ENCODE measurements at regions not wholly inside any gene's neighbourhood (a gene's known extent, or its start where the extent isn't known, plus 50 kb on each side); places are given as distances from the start of the nearest gene placed in this dataset.

- DNase-seq (ENCODE audit: low spot score) = peak; percentile 13
Observed at GRCh38 chr11:82676483-82677094, 57.1 kb downstream of the FAM181B start.

GRCh38 chr11:82675838-82676237 is 57.8 kb downstream of the FAM181B start:
- no peak for DNase-seq (ENCODE audit: low spot score)

GRCh38 chr11:82673631-82674030 is 60.0 kb downstream of the FAM181B start:
- no peak for DNase-seq (ENCODE audit: low spot score)

DNA sequence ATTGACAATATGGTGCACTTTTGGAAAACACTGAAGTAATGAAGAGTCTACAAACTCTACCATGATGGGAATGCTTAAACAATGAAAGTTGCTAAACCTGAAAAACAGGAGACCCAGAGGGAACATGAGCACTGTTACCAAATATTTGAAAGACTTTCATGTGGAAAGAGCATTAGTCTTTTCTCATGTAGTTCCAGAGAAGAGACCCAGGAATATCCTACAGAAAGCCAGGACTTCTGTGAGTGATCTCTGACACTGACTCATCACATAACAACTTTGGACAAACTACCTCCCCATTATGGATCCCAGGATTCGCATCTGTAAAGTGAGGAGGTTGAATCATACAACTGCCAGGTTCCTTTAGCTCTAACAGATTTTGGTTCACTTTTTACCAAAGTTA is 62.2 kb downstream of the FAM181B start:
- no peak for DNase-seq (ENCODE audit: low spot score)

GRCh38 chr11:82663535-82663934 is 70.1 kb downstream of the FAM181B start:
- DNase-seq (ENCODE audit: low spot score) = no peak

DNA sequence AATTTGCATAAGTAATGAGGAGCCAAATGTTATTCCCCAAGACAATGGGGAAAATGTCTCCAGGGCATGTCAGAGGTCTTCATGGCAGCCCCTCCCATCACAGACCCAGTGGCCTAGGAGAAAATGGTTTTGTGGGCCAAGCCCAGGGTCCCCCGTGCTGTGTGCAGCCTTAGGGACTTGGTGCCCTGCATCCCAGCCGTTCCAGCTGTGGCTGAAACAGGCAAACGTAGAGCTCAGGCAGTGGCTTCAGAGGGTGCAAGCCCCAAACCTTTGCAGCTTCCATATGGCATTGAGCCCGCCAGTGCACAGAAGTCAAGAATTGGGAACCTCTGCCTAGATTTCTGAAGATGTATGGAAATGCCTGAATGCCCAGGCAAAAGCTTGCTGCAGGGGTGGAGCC is 79.9 kb downstream of the FAM181B start:
- no peak for DNase-seq (ENCODE audit: low spot score)

DNA sequence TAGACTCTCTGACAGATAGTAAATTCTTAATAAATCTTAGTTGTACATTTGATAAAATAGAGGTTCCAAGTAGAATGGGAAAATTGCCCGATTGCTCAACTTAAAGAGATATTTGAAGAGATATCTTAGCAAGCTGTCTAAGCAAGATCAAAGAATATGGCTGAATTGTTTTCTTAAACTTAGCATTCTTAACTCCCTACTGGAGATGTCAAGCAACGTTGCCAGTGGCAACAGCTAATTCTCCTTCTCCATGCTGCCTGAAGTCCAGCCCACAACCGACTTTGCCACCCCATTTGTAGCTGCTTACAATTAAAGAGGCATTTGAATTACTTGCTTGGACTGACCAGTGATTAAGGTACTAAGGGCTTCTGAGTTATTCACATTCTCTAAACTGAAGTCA is 94.4 kb downstream of the FAM181B start:
- no peak for DNase-seq (ENCODE audit: low spot score)

DNA sequence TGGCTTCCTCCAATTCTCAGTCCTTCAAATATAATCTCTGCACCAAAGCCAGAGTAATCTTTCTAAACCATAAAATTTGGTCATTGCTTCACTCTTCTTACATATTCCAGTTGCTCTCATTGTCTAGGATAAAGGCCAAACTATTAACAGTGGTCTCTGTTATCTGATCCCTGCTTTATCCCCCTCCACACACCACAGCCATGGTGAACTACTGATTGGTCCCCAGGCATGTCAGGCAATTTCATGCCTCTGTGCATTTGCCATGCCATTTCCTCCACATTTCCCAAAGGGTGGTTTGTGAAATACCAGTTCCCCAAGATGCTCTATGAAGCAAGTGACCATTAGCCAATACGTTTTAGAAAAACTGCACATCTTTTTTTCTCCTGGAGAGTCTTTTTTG is 97.0 kb downstream of the FAM181B start:
- DNase-seq (ENCODE audit: low spot score) = no peak

DNA sequence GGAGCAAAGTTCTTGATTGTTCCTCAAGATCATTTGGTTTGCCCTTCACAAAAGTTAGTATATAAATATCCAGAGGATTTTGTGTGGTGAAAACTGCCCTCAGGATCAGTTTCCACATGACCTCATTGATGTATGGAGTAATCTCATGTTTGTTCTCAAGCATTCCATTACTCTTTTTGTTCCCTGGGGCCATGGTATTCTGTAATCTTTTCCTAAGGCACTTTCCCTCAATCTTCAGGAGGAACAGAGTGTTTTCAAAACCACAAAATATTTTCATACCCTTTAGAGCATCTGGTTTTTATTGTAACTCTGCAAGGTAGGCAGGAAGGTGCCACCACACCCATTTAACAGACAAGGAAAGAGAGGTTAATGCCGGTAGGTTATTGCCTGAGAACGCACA is 99.6 kb downstream of the FAM181B start:
- DNase-seq (ENCODE audit: low spot score) = no peak

DNA sequence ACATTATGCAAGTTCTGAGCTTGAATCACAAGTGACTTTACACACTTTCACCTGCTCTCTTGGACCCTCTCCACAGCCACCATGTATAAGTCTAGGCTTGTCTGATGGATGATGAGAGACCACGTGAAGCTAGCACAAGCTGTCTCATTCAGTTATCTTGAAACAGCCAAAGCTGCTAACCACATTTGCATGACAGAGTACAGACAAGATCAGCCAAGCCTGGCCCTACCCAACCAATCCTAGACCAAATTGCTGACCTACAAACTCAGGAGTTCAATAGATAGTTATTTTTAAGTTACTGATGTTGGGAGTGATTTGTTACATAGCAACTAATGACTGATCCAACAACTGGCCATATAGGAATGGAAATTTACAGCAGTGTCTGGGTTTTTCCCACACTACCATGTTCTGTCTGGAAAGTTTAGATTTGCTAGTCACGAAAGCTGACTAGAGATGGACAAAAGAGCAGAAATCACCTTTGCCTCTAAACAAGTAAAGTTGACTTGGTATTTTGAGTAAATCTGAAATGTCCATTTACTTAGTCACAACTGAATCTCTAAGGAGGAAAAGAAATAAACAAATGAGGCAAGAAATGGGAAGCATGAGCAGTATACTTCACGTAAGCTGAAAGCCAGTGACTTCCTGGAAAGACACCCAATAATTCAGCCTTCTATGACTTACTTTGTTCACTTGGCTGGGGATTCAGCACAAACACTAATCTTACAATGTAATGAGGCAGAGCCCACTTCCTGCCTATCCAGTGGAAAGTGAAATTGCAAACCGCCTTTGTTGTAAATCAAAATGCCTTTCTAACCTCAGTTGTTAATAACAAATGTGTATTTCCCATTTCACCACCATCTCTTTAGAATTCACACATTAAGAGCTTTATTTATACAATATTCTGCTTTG is 101.7 kb downstream of the FAM181B start:
- DNase-seq (ENCODE audit: low spot score) = peak; percentile 3

- DNase-seq (ENCODE audit: low spot score) = no peak
Observed at GRCh38 chr11:82610671-82611070, 123.0 kb downstream of the FAM181B start.

GRCh38 chr11:82606738-82607137 is 126.9 kb downstream of the FAM181B start:
- no peak for DNase-seq (ENCODE audit: low spot score)

GRCh38 chr11:82601711-82602110 is 132.0 kb downstream of the FAM181B start:
- DNase-seq (ENCODE audit: low spot score) = no peak

GRCh38 chr11:82599836-82600235 is 133.8 kb downstream of the FAM181B start:
- no peak for DNase-seq (ENCODE audit: low spot score)

DNA sequence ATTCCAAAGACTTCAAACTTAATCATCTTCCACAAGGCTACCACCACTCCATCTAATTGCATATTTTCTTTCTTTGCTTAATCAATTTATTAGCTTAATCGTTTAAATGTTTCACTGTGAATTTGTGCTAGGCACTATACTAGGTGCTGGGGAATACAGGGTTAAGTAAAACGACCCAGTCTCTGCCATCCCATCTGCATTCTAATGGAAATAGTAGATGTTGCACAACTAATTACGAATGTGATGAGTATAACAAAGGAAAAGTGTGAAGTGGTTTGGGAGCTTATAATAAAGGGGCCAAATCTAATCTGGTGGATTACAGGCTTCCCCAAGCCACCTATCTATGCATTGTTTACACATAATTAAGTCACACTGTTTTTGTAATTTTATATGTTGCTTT is 147.1 kb downstream of the FAM181B start:
- no peak for DNase-seq (ENCODE audit: low spot score)

DNA sequence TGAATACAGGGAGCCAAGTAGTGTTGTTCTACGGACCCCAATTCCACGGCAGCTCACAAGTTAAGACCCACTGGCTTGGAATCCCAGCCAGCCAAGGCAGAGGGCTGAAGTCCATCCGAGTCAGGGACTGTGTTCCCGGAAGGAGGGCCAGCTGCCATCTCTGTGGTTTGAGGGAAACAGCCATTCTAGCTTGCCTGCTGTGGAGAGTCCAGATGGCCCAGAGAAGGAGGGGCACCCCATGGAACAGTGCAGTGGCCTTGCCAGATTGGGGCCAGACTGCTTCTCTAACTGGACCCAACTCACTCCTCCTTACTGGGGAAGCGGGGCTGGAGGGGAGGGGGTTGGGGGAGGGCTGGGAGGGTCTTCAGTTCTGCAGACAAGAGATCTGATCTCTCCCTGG is 156.4 kb downstream of the FAM181B start:
- no peak for DNase-seq (ENCODE audit: low spot score)

GRCh38 chr11:82560836-82561235 is 172.8 kb downstream of the FAM181B start:
- no peak for DNase-seq (ENCODE audit: low spot score)

DNA sequence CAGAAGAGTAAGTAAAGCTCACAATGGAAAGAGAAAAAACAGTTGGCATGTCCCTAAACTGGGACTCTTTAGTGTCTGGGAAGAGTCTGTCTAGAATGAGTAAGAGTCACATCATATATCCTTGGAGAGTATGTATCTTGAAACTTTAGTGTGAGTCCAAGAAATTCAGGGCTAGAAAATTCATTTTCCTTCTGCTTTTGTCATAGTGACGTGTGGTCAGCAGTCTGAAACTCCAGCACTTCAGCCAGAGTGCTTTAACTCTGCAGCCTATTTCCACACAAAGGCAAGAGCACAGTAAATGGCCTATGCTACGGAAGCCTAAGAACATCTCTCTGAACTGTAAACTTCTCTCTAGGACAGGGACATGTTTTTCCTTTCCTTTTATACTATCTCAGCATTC is 174.1 kb downstream of the FAM181B start:
- DNase-seq (ENCODE audit: low spot score) = no peak

GRCh38 chr11:82557274-82557673 is 176.4 kb downstream of the FAM181B start:
- DNase-seq (ENCODE audit: low spot score) = no peak

- no peak for DNase-seq (ENCODE audit: low spot score)
Observed at GRCh38 chr11:82556210-82556609, 177.5 kb downstream of the FAM181B start.

- no peak for DNase-seq (ENCODE audit: low spot score)
Observed at GRCh38 chr11:82546661-82547557, 186.8 kb downstream of the FAM181B start.

DNA sequence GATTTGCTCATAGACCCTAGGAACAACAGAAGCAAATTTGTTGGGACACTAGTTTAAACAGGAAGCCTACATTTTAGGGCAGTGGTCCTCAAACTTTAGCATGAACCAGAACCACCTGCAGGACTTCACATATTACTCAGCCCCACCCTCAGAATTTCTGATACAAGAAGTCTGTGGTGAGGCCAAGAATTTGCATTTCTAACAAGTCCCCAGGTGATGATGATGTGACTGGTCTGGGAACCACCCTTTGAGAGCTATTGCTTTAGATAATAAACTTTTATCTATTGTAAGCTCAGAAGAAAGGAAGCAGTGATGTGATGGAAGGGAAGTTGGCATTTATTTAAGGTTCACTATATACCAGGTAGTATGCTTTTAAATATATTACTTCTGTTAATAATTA is 194.0 kb downstream of the FAM181B start:
- no peak for DNase-seq (ENCODE audit: low spot score)

DNA sequence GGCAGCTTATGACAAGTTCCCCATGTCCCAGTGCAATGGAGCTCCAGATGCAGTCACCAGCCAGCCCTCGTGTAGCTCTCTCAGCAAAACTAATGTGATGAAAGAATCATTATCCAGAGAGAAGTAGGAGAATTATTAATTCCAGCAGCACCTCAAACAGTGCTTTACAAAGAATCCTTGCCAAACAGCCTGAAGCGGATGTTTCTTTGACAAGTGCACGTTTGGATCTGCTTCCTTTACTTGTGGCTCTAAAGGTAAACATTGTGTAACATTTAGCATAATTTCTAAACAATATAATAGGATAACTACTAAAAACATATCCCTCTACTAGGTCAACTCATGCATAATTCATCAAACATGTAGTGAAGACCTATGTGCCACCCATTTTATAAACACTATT is 197.0 kb downstream of the FAM181B start:
- DNase-seq (ENCODE audit: low spot score) = no peak

Measured in SW480 (cell line).